H1 (cell line): ENCODE measurements at regions not wholly inside any gene's neighbourhood (a gene's known extent, or its start where the extent isn't known, plus 50 kb on each side); places are given as distances from the start of the nearest gene placed in this dataset.

Experiments used
- CEBPB ChIP-seq: IDR thresholded peaks from 2 replicates; pipeline ENCODE4 v1.6.1; 2012; ENCODE audit warnings: low read depth, low read length
- CHD2 ChIP-seq: IDR thresholded peaks from 2 replicates; pipeline ENCODE4 v1.6.1; 2012; ENCODE audit warnings: low read length, improper control_type of control experiment
- CHD7 ChIP-seq: fragments of 300-600 bp; sonication (generic); IDR thresholded peaks from 2 replicates; pipeline ENCODE4 v1.7.1; 2012; ENCODE audit warnings: low read length, moderate library complexity, mild to moderate bottlenecking, inconsistent platforms; ENCODE audit not compliant: insufficient replicate concordance
- EGR1 ChIP-seq: IDR thresholded peaks from 2 replicates; pipeline ENCODE4 v1.6.1; 2011; ENCODE audit warnings: low read depth, low read length, borderline replicate concordance
- HDAC6 ChIP-seq: IDR thresholded peaks from one replicate; pipeline ENCODE4 v1.7.1; 2012; ENCODE audit warnings: low read depth, mild to moderate bottlenecking, inconsistent platforms, low read length, moderate library complexity
- POLR2A ChIP-seq, 2 experiments: IDR thresholded peaks; 1 replicate in 1 of 2; 2 replicates in 1 of 2; pipeline ENCODE4 v1.6.1; 2011; ENCODE audit warnings: low read depth in 2 of 2, low read length in 2 of 2, mild to moderate bottlenecking in 2 of 2; ENCODE audit errors: control extremely low read depth in 1 of 2
- POLR2AphosphoS5 ChIP-seq: IDR thresholded peaks from 2 replicates; pipeline ENCODE4 v1.6.1; 2011; ENCODE audit warnings: low read depth, low read length
- SRF ChIP-seq: IDR thresholded peaks from 2 replicates; pipeline ENCODE4 v1.6.1; 2011; ENCODE audit warnings: mild to moderate bottlenecking, low read depth, low read length, moderate library complexity
- TBP ChIP-seq: IDR thresholded peaks from 2 replicates; pipeline ENCODE4 v1.6.1; 2011; ENCODE audit warnings: low read depth, low read length, improper control_type of control experiment
- YY1 ChIP-seq: IDR thresholded peaks from 2 replicates; pipeline ENCODE4 v1.6.1; 2011; ENCODE audit warnings: low read depth, mild to moderate bottlenecking, low read length
- ZNF274 ChIP-seq: IDR thresholded peaks from 2 replicates; pipeline ENCODE4 v1.7.0; 2012; ENCODE audit warnings: low read length, borderline replicate concordance; ENCODE audit errors: extremely low read depth
- TF ChIP-seq, protein P1 (sequence below), 3 experiments: IDR thresholded peaks; 1 replicate in 2 of 3; 2 replicates in 1 of 3; pipeline versions ENCODE4 v1.5.1 to v1.6.1; 2011; ENCODE audit warnings: low read length in 3 of 3, mild to moderate bottlenecking in 3 of 3, inconsistent platforms in 2 of 3, low read depth in 1 of 3, moderate library complexity in 1 of 3; ENCODE audit not compliant: insufficient read depth in 1 of 3; ENCODE audit errors: control extremely low read depth in 1 of 3
- TF ChIP-seq, protein P2 (sequence below): IDR thresholded peaks from 2 replicates; pipeline ENCODE4 v1.6.1; 2012; ENCODE audit warnings: low read length, inconsistent platforms
- TF ChIP-seq, protein P3 (sequence below): IDR thresholded peaks from 2 replicates; pipeline ENCODE4 v1.6.1; 2012; ENCODE audit warnings: inconsistent platforms

- TF ChIP-seq SRF (no peak), YY1 (no peak), POLR2A (IDR thresholded peaks at IDR 0.05; ENCODE audit: control extremely low read depth in 1 of 2, low read depth in 2 of 2, low read length in 2 of 2) (no peak), POLR2AphosphoS5 (no peak), ZNF274 (no peak), CHD7 (no peak), CHD2 (no peak), TBP (no peak), CEBPB (no peak), EGR1 (no peak), HDAC6 (no peak)
- TF ChIP-seq, protein P1, sequence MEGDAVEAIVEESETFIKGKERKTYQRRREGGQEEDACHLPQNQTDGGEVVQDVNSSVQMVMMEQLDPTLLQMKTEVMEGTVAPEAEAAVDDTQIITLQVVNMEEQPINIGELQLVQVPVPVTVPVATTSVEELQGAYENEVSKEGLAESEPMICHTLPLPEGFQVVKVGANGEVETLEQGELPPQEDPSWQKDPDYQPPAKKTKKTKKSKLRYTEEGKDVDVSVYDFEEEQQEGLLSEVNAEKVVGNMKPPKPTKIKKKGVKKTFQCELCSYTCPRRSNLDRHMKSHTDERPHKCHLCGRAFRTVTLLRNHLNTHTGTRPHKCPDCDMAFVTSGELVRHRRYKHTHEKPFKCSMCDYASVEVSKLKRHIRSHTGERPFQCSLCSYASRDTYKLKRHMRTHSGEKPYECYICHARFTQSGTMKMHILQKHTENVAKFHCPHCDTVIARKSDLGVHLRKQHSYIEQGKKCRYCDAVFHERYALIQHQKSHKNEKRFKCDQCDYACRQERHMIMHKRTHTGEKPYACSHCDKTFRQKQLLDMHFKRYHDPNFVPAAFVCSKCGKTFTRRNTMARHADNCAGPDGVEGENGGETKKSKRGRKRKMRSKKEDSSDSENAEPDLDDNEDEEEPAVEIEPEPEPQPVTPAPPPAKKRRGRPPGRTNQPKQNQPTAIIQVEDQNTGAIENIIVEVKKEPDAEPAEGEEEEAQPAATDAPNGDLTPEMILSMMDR (IDR thresholded peaks at IDR 0.05; ENCODE audit: control extremely low read depth in 1 of 3, insufficient read depth in 1 of 3, low read depth in 1 of 3, low read length in 3 of 3) = no peak
- TF ChIP-seq, protein P2, sequence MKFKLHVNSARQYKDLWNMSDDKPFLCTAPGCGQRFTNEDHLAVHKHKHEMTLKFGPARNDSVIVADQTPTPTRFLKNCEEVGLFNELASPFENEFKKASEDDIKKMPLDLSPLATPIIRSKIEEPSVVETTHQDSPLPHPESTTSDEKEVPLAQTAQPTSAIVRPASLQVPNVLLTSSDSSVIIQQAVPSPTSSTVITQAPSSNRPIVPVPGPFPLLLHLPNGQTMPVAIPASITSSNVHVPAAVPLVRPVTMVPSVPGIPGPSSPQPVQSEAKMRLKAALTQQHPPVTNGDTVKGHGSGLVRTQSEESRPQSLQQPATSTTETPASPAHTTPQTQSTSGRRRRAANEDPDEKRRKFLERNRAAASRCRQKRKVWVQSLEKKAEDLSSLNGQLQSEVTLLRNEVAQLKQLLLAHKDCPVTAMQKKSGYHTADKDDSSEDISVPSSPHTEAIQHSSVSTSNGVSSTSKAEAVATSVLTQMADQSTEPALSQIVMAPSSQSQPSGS = no peak
- TF ChIP-seq, protein P3, sequence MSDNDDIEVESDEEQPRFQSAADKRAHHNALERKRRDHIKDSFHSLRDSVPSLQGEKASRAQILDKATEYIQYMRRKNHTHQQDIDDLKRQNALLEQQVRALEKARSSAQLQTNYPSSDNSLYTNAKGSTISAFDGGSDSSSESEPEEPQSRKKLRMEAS = no peak
Measured at GRCh38 chrX:149996515-149996914, 58.2 kb upstream of the EOLA2 start.
